GM12872 (cell line): ENCODE measurements at regions not wholly inside any gene's neighbourhood (a gene's known extent, or its start where the extent isn't known, plus 50 kb on each side); places are given as distances from the start of the nearest gene placed in this dataset.

ENCODE experiments used
- CTCF ChIP-seq: IDR thresholded peaks from 3 replicates; pipeline ENCODE4 v1.5.1; 2011; ENCODE audit warnings: low read depth, mild to moderate bottlenecking, low read length, moderate library complexity; ENCODE audit not compliant: insufficient read depth

GRCh38 chr9:129561594-129562281 is 59.2 kb downstream of the C9orf50 start:
- TF ChIP-seq CTCF: no peak

- no peak for TF ChIP-seq CTCF
These were observed 60.0 kb downstream of the C9orf50 start for GRCh38 chr9:129560881-129561306.

GRCh38 chr9:129559506-129559881 is 61.4 kb downstream of the C9orf50 start:
- TF ChIP-seq CTCF: no peak

- no peak for TF ChIP-seq CTCF
These were observed 62.1 kb downstream of the C9orf50 start for GRCh38 chr9:129558551-129559505.

GRCh38 chr9:129558063-129558550 is 62.8 kb downstream of the C9orf50 start:
- no peak for TF ChIP-seq CTCF

- TF ChIP-seq CTCF: no peak
These were observed 63.5 kb downstream of the C9orf50 start for GRCh38 chr9:129557192-129558036.
